AG20443 (cell line): ENCODE measurements at regions not wholly inside any gene's neighbourhood (a gene's known extent, or its start where the extent isn't known, plus 50 kb on each side); places are given as distances from the start of the nearest gene placed in this dataset.
"Not testable (repeated sequence)": the region's sequence is repeated elsewhere in the genome, so short reads cannot be mapped to it uniquely, and the experiment has no call there.

Experiments
- DNase-seq: peaks from one replicate; pipeline ENCODE4 v3.0.0; 2012; ENCODE audit warnings: low spot score, mixed read lengths

- no peak for DNase-seq
Observed at GRCh38 chr3:159232966-159233365, 431.1 kb downstream of the MFSD1 start.

- no peak for DNase-seq
Observed at GRCh38 chr3:159233734-159234133, 431.9 kb downstream of the MFSD1 start.

- no peak for DNase-seq
Observed at GRCh38 chr3:159234306-159234705, 432.5 kb downstream of the MFSD1 start.

DNA sequence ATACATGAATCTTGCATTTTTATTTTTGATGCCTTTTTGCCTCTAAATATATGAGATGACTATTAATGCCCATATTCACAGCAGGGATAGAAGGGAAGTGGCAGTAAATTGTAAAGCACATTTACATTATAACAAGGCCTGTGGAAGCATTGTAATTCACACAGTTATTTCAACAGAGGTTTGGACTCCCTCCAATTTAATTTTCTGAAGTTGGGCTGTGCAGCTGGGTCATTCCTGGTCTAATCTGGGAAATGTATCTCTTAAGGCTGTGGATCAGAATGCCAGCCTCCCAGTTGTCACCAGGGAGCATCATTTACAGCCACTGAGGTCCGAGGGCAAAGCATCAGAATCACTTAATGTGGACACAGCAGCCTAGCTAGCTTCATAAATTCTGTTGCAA lies 434.5 kb downstream of the MFSD1 start:
- DNase-seq, result peak; percentile 16

DNA sequence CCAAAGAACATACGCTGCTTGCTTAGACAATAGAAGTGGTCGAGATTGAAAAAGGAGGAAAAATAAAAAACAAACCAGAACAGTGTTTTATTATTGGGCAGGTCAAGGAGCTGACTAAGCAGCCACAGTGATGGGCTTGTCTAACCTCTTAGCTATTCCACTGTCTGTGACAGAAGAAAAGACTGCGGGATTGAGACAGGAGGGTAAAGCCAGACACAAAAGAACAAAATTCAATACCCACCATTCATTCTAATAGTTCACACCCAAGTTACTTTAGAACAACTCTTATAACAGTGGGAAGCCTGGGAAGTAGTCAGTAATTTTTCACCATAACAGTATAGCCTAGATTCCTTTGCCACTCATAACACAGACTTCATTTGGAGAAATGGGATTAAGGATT lies 435.4 kb downstream of the MFSD1 start:
- no peak for DNase-seq

DNA sequence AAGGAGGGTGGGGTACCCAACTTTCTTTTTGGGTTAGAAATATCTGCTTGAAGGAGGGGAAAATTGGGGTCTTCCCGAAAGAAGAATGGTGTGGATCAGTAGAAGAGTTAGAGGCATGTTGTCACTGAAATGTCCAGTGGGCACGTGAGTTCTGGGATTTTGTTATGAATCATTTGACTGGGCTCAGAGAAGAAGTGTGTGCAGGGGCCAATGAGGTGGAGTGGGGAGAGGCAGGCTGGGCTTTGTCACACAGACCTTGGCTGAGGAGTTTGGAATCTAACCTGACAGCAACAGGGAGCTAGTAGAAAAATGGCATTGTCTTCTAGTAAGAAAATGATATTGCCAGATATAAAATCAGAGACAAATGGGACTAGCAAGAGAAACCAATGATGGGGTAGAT lies 436.8 kb downstream of the MFSD1 start:
- DNase-seq, result peak; percentile 15

GRCh38 chr3:159239059-159239458 lies 437.2 kb downstream of the MFSD1 start:
- no peak for DNase-seq

DNA sequence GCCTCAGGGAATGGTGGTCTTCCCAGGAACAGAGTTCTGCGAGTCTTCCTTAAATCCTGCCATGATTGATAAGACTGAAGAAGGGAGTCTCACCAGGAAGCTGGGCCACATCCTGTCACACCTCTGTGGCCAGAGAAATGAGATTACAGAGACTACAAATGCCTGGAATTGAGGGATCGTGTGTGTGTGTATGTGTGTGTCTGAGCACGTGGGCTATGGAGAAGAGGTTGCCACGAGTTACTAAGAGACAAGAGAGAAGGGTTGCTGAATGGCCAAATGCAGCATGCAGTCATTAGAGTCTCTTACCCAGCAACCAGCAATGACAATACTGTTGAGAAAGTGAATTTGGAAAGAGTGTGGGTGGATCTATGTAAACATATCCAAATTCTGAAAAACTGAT lies 443.1 kb downstream of the MFSD1 start:
- DNase-seq, result no peak

GRCh38 chr3:159245871-159246270 lies 444.0 kb downstream of the MFSD1 start:
- DNase-seq, result no peak

DNA sequence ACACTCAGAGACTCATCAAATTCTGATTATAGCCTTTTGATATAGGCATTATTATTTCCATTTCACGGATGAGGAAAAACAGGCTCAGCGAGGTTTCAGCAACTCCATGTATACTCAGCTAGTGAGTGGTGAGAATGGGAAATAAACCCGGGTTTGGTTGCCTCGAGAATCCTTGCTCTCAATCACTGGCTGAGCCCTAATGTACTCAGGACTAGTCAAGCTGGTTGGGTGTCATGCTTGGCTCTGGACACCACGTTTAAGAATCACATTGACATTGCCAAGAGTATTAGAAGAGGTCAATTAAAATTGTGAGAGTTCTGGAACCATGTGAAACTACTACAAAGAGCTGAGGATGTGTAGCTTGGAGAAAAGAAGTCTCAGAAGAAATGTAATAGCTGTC lies 444.5 kb downstream of the MFSD1 start:
- DNase-seq, result no peak

- no peak for DNase-seq
Observed at GRCh38 chr3:159249472-159250174, 447.8 kb downstream of the MFSD1 start.

GRCh38 chr3:159250961-159251360 lies 449.1 kb downstream of the MFSD1 start:
- no peak for DNase-seq

GRCh38 chr3:159252274-159252673 lies 450.4 kb downstream of the MFSD1 start:
- DNase-seq, result peak; percentile 45

DNA sequence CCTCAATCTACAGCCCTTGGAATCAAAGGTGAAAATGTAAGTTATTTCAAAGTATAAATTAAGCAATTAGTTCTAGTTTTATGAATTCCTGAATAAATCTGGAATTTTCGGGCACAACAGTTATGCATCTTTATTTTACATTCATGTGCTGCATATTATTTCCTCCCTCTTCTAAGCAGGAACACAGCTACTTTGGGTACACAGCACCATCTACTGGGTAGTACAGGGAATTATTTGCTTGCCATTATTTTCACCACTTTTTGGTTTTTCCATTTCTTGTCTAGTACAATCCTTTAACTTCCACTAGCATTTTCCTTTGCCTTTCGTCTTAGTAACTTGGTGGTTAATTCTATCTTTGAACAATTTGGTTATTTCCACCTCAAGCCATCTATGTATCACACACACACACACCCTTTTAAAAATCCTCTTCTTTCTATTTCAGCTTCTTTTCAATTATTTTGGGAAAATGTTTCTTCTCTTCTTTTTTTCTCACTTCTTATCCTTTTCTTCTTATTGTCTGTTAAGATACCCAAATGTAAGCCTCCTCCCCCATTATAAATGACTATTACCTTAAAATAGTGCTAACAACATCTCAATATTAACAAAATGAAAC lies 451.0 kb downstream of the MFSD1 start:
- peak; percentile 47 for DNase-seq

DNA sequence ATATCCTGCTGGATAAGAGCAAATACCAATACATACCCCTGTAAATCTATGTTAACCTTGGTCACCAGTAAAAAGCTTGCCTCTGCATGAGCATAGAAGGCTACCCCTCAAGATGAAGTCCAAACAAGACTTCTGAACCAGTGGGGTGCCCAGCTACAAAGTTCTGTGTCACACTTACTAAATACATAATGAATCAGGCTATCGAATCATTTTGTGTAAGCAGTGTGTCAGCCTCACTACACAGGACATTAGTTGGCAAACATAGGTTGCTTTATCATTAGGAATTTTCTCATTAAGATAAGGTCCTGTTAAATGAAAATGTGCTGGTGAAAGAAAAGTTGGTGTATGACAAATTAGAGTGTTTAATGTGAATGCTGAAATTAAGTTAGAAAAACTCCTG lies 452.0 kb downstream of the MFSD1 start:
- no peak for DNase-seq

GRCh38 chr3:159257954-159258353 lies 456.1 kb downstream of the MFSD1 start:
- no peak for DNase-seq

DNA sequence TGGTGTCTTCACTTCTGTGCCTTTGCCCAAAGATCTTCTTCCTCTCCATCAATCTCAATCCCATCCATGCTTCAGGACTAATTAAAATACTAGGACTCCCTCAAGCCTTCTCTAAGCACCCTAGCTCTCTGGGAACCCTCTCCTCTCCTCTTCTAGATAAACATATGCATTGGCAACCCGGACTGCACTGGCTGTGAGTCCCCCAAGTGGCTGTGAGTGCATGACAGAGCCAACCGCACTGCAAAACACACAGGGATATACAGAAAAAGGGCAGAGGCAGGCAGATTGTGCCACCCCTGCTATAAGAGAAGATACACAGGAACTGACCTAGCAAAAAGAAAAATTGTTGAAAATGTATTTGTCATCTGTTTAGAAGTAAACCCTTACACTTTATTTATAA lies 457.1 kb downstream of the MFSD1 start:
- no peak for DNase-seq

GRCh38 chr3:159260049-159260662 lies 458.3 kb downstream of the MFSD1 start:
- peak; percentile 64 for DNase-seq

DNA sequence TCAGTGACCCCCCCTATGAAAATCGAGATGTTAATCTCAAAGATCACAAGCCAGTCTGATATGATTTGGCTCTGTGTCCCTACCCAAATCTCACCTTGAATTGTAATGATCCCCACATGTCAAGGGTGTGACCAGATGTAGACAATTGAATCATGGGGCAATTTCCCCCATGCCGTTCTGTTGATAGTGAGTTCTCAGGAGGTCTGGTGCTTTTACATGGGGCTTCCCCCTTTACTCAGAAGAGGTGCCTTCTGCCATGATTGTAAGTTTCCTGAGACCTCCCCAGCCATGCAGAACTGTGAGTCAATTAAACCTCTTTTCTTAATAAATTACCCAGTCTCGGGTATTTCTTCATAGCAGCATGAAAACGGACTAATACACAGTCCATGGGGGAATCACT lies 459.5 kb downstream of the MFSD1 start:
- not testable (repeated sequence) for DNase-seq

GRCh38 chr3:159263750-159264553 lies 462.1 kb downstream of the MFSD1 start:
- peak; percentile 61 for DNase-seq

DNA sequence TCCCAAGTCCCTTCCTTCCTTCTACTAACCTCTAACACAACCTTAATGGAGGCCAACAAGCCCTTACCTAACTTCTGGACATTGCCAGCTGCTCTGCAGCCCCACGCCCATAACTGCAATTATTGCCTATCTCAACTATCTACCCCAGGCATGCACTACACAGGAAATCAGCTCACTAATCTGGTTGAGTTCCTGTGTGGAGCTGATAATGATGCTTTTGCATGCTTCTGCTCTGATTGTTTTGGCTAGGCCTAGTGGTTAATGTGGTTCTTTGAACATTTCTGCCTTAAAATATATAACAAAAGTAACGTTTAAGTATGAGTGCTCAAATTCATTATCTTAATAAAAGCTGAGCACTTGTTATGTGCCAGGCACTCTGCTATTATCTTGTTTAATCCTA lies 463.9 kb downstream of the MFSD1 start:
- no peak for DNase-seq

- DNase-seq, result peak; percentile 25
Observed at GRCh38 chr3:159266779-159267178, 464.9 kb downstream of the MFSD1 start.
